OCI-LY3 (cell line): ENCODE measurements at regions not wholly inside any gene's neighbourhood (a gene's known extent, or its start where the extent isn't known, plus 50 kb on each side); places are given as distances from the start of the nearest gene placed in this dataset.

Experiments used
- H2AFZ ChIP-seq: fragments of 200-600, 300-600 bp; shearing (Covaris generic); 2 replicates; pipeline ENCODE4 v1.6.0; 2014; ENCODE audit warnings: antibody characterized with exemption, low read depth, low read length
- H3K27ac ChIP-seq: fragments of 200-600, 300-600 bp; sonication (generic); 2 replicates; pipeline ENCODE4 v1.5.1; 2014; ENCODE audit warnings: mild to moderate bottlenecking, low read length, moderate library complexity, mixed read lengths
- H3K27me3 ChIP-seq: fragments of 200-600, 300-600 bp; sonication (generic); 2 replicates; pipeline ENCODE4 v1.6.1; 2014; ENCODE audit warnings: low read depth, low read length, mixed read lengths
- H3K36me3 ChIP-seq: fragments of 200-600, 300-600 bp; sonication (generic); replicated peaks from 2 replicates; pipeline ENCODE3; 2014; ENCODE audit warnings: low read depth, low read length, mixed read lengths
- H3K4me1 ChIP-seq: fragments of 300-600, 200-600 bp; sonication (generic); 2 replicates; pipeline ENCODE4 v1.6.1; 2014; ENCODE audit warnings: low read length, mixed read lengths
- H3K4me2 ChIP-seq: fragments of 200-600, 300-600 bp; sonication (generic); 2 replicates; pipeline ENCODE4 v1.6.1; 2014; ENCODE audit warnings: low read length, mixed read lengths
- H3K4me3 ChIP-seq: fragments of 300-600, 200-600 bp; sonication (generic); 2 replicates; pipeline ENCODE4 v1.5.1; 2014; ENCODE audit warnings: antibody characterized with exemption, mild to moderate bottlenecking, low read length, moderate library complexity
- H3K79me2 ChIP-seq: fragments of 300-600, 200-600 bp; shearing (Covaris generic); 2 replicates; pipeline ENCODE4 v1.6.1; 2014; ENCODE audit warnings: mild to moderate bottlenecking, low read length, mixed read lengths
- H3K9ac ChIP-seq: fragments of 300-600, 200-600 bp; shearing (Covaris generic); 2 replicates; pipeline ENCODE4 v1.6.0; 2014; ENCODE audit warnings: mild to moderate bottlenecking, low read length, moderate library complexity
- H3K9me3 ChIP-seq: fragments of 200-600, 300-600 bp; shearing (Covaris generic); 2 replicates; pipeline ENCODE4 v1.6.1; 2014; ENCODE audit warnings: low read length, mixed read lengths; ENCODE audit not compliant: insufficient read depth
- H4K20me1 ChIP-seq: fragments of 200-600, 300-600 bp; sonication (generic); 2 replicates; pipeline ENCODE4 v1.6.1; 2016; ENCODE audit warnings: low read length, mixed read lengths; ENCODE audit not compliant: insufficient read depth
- EZH2phosphoT487 ChIP-seq: fragments of 200-600 bp; shearing (Covaris generic); IDR thresholded peaks from 2 replicates; pipeline ENCODE4 v1.6.1; 2018; ENCODE audit warnings: antibody characterized with exemption, mixed run types, low read depth
- TF ChIP-seq, protein P1 (sequence below): fragments of 200-600, 300-600 bp; sonication (generic); IDR thresholded peaks from 2 replicates; pipeline ENCODE4 v1.5.1; 2014; ENCODE audit warnings: antibody characterized with exemption, low read length, low read depth

GRCh38 chr9:22622815-22623214, 176.2 kb downstream of the DMRTA1 start:
- Histone ChIP-seq H3K27me3 (no peaks in the 10 kb centered on the region), H3K4me1 (no peaks in the 10 kb centered on the region), H3K79me2 (no peaks in the 10 kb centered on the region), H4K20me1 (no peaks in the 10 kb centered on the region), H3K27ac (no peak overlapping the region), H3K4me2 (no peak overlapping the region), H3K4me3 (no peak overlapping the region), H3K9ac (no peak overlapping the region), H3K9me3 (no peaks in the 10 kb centered on the region), H2AFZ (no peak overlapping the region), H3K36me3 (no peaks in the 10 kb centered on the region)
- TF ChIP-seq EZH2phosphoT487, result no peak
- TF ChIP-seq, protein P1, sequence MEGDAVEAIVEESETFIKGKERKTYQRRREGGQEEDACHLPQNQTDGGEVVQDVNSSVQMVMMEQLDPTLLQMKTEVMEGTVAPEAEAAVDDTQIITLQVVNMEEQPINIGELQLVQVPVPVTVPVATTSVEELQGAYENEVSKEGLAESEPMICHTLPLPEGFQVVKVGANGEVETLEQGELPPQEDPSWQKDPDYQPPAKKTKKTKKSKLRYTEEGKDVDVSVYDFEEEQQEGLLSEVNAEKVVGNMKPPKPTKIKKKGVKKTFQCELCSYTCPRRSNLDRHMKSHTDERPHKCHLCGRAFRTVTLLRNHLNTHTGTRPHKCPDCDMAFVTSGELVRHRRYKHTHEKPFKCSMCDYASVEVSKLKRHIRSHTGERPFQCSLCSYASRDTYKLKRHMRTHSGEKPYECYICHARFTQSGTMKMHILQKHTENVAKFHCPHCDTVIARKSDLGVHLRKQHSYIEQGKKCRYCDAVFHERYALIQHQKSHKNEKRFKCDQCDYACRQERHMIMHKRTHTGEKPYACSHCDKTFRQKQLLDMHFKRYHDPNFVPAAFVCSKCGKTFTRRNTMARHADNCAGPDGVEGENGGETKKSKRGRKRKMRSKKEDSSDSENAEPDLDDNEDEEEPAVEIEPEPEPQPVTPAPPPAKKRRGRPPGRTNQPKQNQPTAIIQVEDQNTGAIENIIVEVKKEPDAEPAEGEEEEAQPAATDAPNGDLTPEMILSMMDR, result no peak

- Histone ChIP-seq H4K20me1 (no peaks in the 10 kb centered on the region), H3K9me3 (no peaks in the 10 kb centered on the region), H3K4me2 (no peak overlapping the region), H3K79me2 (no peaks in the 10 kb centered on the region), H3K4me1 (no peaks in the 10 kb centered on the region), H3K27me3 (no peaks in the 10 kb centered on the region), H3K36me3 (no peaks in the 10 kb centered on the region), H3K4me3 (no peak overlapping the region), H3K27ac (no peak overlapping the region), H3K9ac (no peak overlapping the region), H2AFZ (no peak overlapping the region)
- no peak for TF ChIP-seq EZH2phosphoT487
- TF ChIP-seq, protein P1, result no peak
Measured at GRCh38 chr9:22623236-22623635, 176.6 kb downstream of the DMRTA1 start.

DNA sequence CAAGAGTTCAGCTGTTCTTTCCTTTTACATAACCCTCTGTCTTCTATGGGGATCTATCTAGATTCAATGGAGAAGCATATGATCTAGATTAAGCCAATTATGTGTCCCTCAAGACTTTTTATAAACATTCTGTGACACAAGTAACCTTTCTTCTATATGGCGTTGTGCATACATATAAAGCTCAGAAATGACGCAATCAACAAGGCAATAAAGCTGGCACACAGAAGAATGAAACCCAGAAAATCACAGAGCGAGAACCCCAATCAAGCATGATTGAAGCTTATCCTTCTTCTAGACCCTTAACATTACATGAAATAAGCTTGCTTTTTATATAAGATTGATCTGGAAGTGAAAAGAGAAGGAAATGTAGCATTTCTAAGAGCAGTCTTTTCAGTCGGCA, 178.9 kb downstream of the DMRTA1 start:
- Histone ChIP-seq H3K4me2 (no peak overlapping the region), H2AFZ (no peak overlapping the region), H3K9ac (no peak overlapping the region), H3K4me3 (no peak overlapping the region), H3K4me1 (no peaks in the 10 kb centered on the region), H4K20me1 (no peaks in the 10 kb centered on the region), H3K79me2 (no peaks in the 10 kb centered on the region), H3K36me3 (no peaks in the 10 kb centered on the region), H3K27ac (no peak overlapping the region), H3K27me3 (no peaks in the 10 kb centered on the region), H3K9me3 (no peaks in the 10 kb centered on the region)
- TF ChIP-seq, protein P1, result no peak
- TF ChIP-seq EZH2phosphoT487, result no peak

GRCh38 chr9:22643541-22643940, 196.9 kb downstream of the DMRTA1 start:
- peaks cover 8% of the 10 kb centered on the region for H3K4me1 ChIP-seq
- no peak overlapping the region for H3K9ac ChIP-seq
- TF ChIP-seq, protein P1, result no peak
- no peak for TF ChIP-seq EZH2phosphoT487
- H3K9me3 ChIP-seq, result no peaks in the 10 kb centered on the region
- no peaks in the 10 kb centered on the region for H3K27me3 ChIP-seq
- no peak overlapping the region for H3K4me2 ChIP-seq
- no peaks in the 10 kb centered on the region for H3K79me2 ChIP-seq
- no peak overlapping the region for H3K4me3 ChIP-seq
- H3K36me3 ChIP-seq, result no peaks in the 10 kb centered on the region
- H3K27ac ChIP-seq, result no peak overlapping the region
- H2AFZ ChIP-seq, result no peak overlapping the region
- no peaks in the 10 kb centered on the region for H4K20me1 ChIP-seq
